PC-3 (cell line): ENCODE measurements at regions not wholly inside any gene's neighbourhood (a gene's known extent, or its start where the extent isn't known, plus 50 kb on each side); places are given as distances from the start of the nearest gene placed in this dataset.

Experiments used
- ATAC-seq: fragments of 200-7000 bp; cut with Tn5 transposase; 2 replicates; pipeline ENCODE4 v1.9.1; 2020; ENCODE audit warnings: mild to moderate bottlenecking, moderate library complexity
- BruUV-seq: library from RNA; stranded (reverse); fragments of 400-500 nt; replicated peaks from 2 replicates; lab custom pipeline; 2021; lab: Mats Ljungman, UMichigan
- CTCF ChIA-PET: fragments of 300-600 bp; sonication (Branson Sonifier 250); formaldehyde crosslinking; loops from one replicate; lab custom pipeline; 2022; ENCODE audit warnings: antibody characterized with exemption; lab: Charles Lee
- POLR2A ChIA-PET: fragments of 300-600 bp; sonication (Branson Sonifier 250); formaldehyde crosslinking; loops from one replicate; lab custom pipeline; 2022; ENCODE audit warnings: antibody characterized with exemption; ENCODE audit not compliant: unreplicated experiment; lab: Charles Lee
- DNase-seq: peaks from one replicate; pipeline ENCODE4 v3.0.0-alpha.2; 2015
- H2AFZ ChIP-seq: fragments of 300-600 bp; sonication (generic); 2 replicates; pipeline ENCODE4 v1.6.0; 2016; ENCODE audit warnings: antibody characterized with exemption, low read length
- H3F3A ChIP-seq: fragments of 300-600 bp; sonication (generic); one replicate; pipeline ENCODE4 v1.6.0; 2017; ENCODE audit warnings: antibody characterized with exemption, low read length, control low read depth, mild to moderate bottlenecking; ENCODE audit not compliant: unreplicated experiment
- H3K27ac ChIP-seq: fragments of 300-600 bp; sonication (generic); 2 replicates; pipeline ENCODE4 v1.5.1; 2016; ENCODE audit warnings: mild to moderate bottlenecking, low read length
- H3K27me3 ChIP-seq: fragments of 300-600 bp; sonication (generic); 2 replicates; pipeline ENCODE4 v1.6.1; 2016; ENCODE audit warnings: low read length, mixed read lengths
- H3K36me3 ChIP-seq: fragments of 300-600 bp; sonication (generic); 2 replicates; pipeline ENCODE4 v1.6.1; 2016; ENCODE audit warnings: low read depth, mixed run types, low read length, mixed read lengths
- H3K4me1 ChIP-seq: fragments of 300-600 bp; sonication (generic); 2 replicates; pipeline ENCODE4 v1.5.1; 2016; ENCODE audit warnings: low read length; ENCODE audit not compliant: insufficient read depth
- H3K4me2 ChIP-seq: fragments of 300-600 bp; sonication (generic); 2 replicates; pipeline ENCODE4 v1.6.0; 2016; ENCODE audit warnings: low read length
- H3K4me3 ChIP-seq: fragments of 300-600 bp; sonication (generic); 2 replicates; pipeline ENCODE4 v1.5.1; 2016; ENCODE audit warnings: mild to moderate bottlenecking, low read length, mixed read lengths
- H3K79me2 ChIP-seq: fragments of 300-600 bp; sonication (generic); 2 replicates; pipeline ENCODE4 v1.6.1; 2017; ENCODE audit warnings: low read length, mixed read lengths
- H3K9ac ChIP-seq: fragments of 300-600 bp; sonication (generic); 2 replicates; pipeline ENCODE4 v1.6.0; 2016; ENCODE audit warnings: mild to moderate bottlenecking, low read length
- H3K9me2 ChIP-seq: fragments of 300-600 bp; sonication (generic); replicated peaks from 2 replicates; pipeline ENCODE4 v1.6.1; 2016; ENCODE audit warnings: mixed run types, low read length, mixed read lengths
- H3K9me3 ChIP-seq: fragments of 300-600 bp; sonication (generic); 2 replicates; pipeline ENCODE4 v1.6.1; 2016; ENCODE audit warnings: low read length, mixed read lengths
- H4K20me1 ChIP-seq: fragments of 300-600 bp; sonication (generic); 2 replicates; pipeline ENCODE4 v1.6.1; 2016; ENCODE audit warnings: low read length, mixed read lengths
- CTCF ChIP-seq: fragments of 300-600 bp; sonication (generic); conservative IDR thresholded peaks from 2 replicates; pipeline ENCODE4 v1.5.1; 2017; ENCODE audit warnings: antibody characterized with exemption, low read depth, mild to moderate bottlenecking, low read length
- EZH2 ChIP-seq: fragments of 300-600 bp; sonication (generic); IDR thresholded peaks from one replicate; pipeline ENCODE4 v1.6.1; 2017; ENCODE audit warnings: antibody characterized with exemption, mild to moderate bottlenecking, low read length; ENCODE audit not compliant: unreplicated experiment
- EZH2phosphoT487 ChIP-seq: fragments of 300-600 bp; sonication (generic); IDR thresholded peaks from 2 replicates; pipeline ENCODE4 v1.6.1; 2018; ENCODE audit warnings: mild to moderate bottlenecking, antibody characterized with exemption, low read length, borderline replicate concordance
- intact Hi-C: fragments of 100-400 bp; cut with micrococcal nuclease; formaldehyde crosslinking; loops from 2 replicates; pipeline ENCODE4 v1.9.0; 2023

GRCh38 chr6:98467902-98468301 lies 366.5 kb upstream of the POU3F2 start:
- Histone ChIP-seq H2AFZ (no peak overlapping the region), H3K9ac (no peak overlapping the region), H3K4me1 (no peaks in the 10 kb centered on the region; the same call in 1 of the 2 replicates), H3K36me3 (no peaks in the 10 kb centered on the region), H4K20me1 (no peaks in the 10 kb centered on the region), H3K9me3 (no peaks in the 10 kb centered on the region), H3K4me3 (no peak overlapping the region), H3K9me2 (no peaks in the 10 kb centered on the region), H3K4me2 (no peak overlapping the region), H3K79me2 (no peaks in the 10 kb centered on the region), H3K27ac (no peak overlapping the region), H3K27me3 (peaks cover 27% of the 10 kb centered on the region), H3F3A (no peaks in the 10 kb centered on the region)
- DNase-seq = no peak
- TF ChIP-seq EZH2phosphoT487 = no peak
- no peak for TF ChIP-seq CTCF
- no peak for TF ChIP-seq EZH2
- POLR2A ChIA-PET = no interaction called here
- intact Hi-C loops = no loop called here
- no TSS peak for BruUV-seq
- CTCF ChIA-PET = no interaction called here
- ATAC-seq = no peak

- Histone ChIP-seq H3K27ac (no peak overlapping the region), H3K27me3 (peaks cover 20% of the 10 kb centered on the region), H3K79me2 (no peaks in the 10 kb centered on the region), H3K4me3 (no peak overlapping the region), H3K4me1 (no peaks in the 10 kb centered on the region), H3F3A (no peaks in the 10 kb centered on the region), H4K20me1 (no peaks in the 10 kb centered on the region), H3K4me2 (no peak overlapping the region), H2AFZ (no peak overlapping the region), H3K36me3 (no peaks in the 10 kb centered on the region), H3K9ac (no peak overlapping the region), H3K9me2 (no peaks in the 10 kb centered on the region), H3K9me3 (no peaks in the 10 kb centered on the region)
- TF ChIP-seq EZH2phosphoT487 = no peak
- TF ChIP-seq EZH2 = no peak
- TF ChIP-seq CTCF = no peak
- DNase-seq (no peak), ATAC-seq (no peak)
- ChIA-PET CTCF (no interaction called here), POLR2A (no interaction called here)
- intact Hi-C loops = no loop called here
- BruUV-seq = no TSS peak
These were observed 365.2 kb upstream of the POU3F2 start for GRCh38 chr6:98469141-98469540.

- POLR2A ChIA-PET = no interaction called here
- Histone ChIP-seq H3K4me1 (no peaks in the 10 kb centered on the region), H3K9me3 (no peaks in the 10 kb centered on the region), H4K20me1 (no peaks in the 10 kb centered on the region), H3K27me3 (0 out of 2 replicates have a peak, but pooled peaks cover 7% of the 10 kb centered on the region), H3K9me2 (no peaks in the 10 kb centered on the region), H3F3A (no peaks in the 10 kb centered on the region), H3K4me2 (no peak overlapping the region), H3K36me3 (no peaks in the 10 kb centered on the region), H2AFZ (no peak overlapping the region), H3K27ac (no peak overlapping the region), H3K79me2 (no peaks in the 10 kb centered on the region), H3K4me3 (no peak overlapping the region), H3K9ac (no peak overlapping the region)
- DNase-seq (no peak), ATAC-seq (no peak)
- intact Hi-C loops = no loop called here
- CTCF ChIA-PET = no interaction called here
- no TSS peak for BruUV-seq
- TF ChIP-seq CTCF (no peak), EZH2phosphoT487 (no peak)
These were observed 363.6 kb upstream of the POU3F2 start for GRCh38 chr6:98470821-98471220.
